Fibroblast of peridontal ligament (primary cell): ENCODE measurements at regions not wholly inside any gene's neighbourhood (a gene's known extent, or its start where the extent isn't known, plus 50 kb on each side); places are given as distances from the start of the nearest gene placed in this dataset.

Experiments
- DNase-seq: peaks from one replicate; pipeline ENCODE4 v3.0.0-alpha.2; 2010; ENCODE audit errors: extremely low read depth

GRCh38 chr6:147621263-147621662 is 112.8 kb downstream of the SAMD5 start:
- peak; percentile 94 for DNase-seq

GRCh38 chr6:147621961-147622360 is 113.5 kb downstream of the SAMD5 start:
- no peak for DNase-seq

GRCh38 chr6:147624946-147625515 is 116.5 kb downstream of the SAMD5 start:
- peak; percentile 80 for DNase-seq

- no peak for DNase-seq
Observed at GRCh38 chr6:147625946-147626345, 117.5 kb downstream of the SAMD5 start.

GRCh38 chr6:147627411-147627810 is 118.9 kb downstream of the SAMD5 start:
- no peak for DNase-seq

- no peak for DNase-seq
Observed at GRCh38 chr6:147633191-147633590, 124.7 kb downstream of the SAMD5 start.

GRCh38 chr6:147637620-147638195 is 129.2 kb downstream of the SAMD5 start:
- no peak for DNase-seq

- no peak for DNase-seq
Observed at GRCh38 chr6:147639279-147639678, 130.8 kb downstream of the SAMD5 start.

- no peak for DNase-seq
Observed at GRCh38 chr6:147640606-147641005, 132.1 kb downstream of the SAMD5 start.

GRCh38 chr6:147641511-147641910 is 133.0 kb downstream of the SAMD5 start:
- DNase-seq: peak; percentile 59

GRCh38 chr6:147642458-147642857 is 134.0 kb downstream of the SAMD5 start:
- DNase-seq: peak; percentile 81

GRCh38 chr6:147643341-147644200 is 135.1 kb downstream of the SAMD5 start:
- DNase-seq: peak; percentile 95

- DNase-seq: peak; percentile 92
Observed at GRCh38 chr6:147648916-147649315, 140.4 kb downstream of the SAMD5 start.

- DNase-seq: peak; percentile 93
Observed at GRCh38 chr6:147651249-147652063, 143.0 kb downstream of the SAMD5 start.

- no peak for DNase-seq
Observed at GRCh38 chr6:147653631-147654030, 145.1 kb downstream of the SAMD5 start.

- DNase-seq: peak; percentile 38
Observed at GRCh38 chr6:147654103-147654845, 145.8 kb downstream of the SAMD5 start.

GRCh38 chr6:147660334-147661311 is 152.1 kb downstream of the SAMD5 start:
- no peak for DNase-seq

- no peak for DNase-seq
Observed at GRCh38 chr6:147662646-147663045, 154.2 kb downstream of the SAMD5 start.

GRCh38 chr6:147664092-147664491 is 155.6 kb downstream of the SAMD5 start:
- no peak for DNase-seq

- DNase-seq: no peak
Observed at GRCh38 chr6:147666255-147666654, 157.8 kb downstream of the SAMD5 start.
